IMR-90 (cell line): ENCODE measurements at regions not wholly inside any gene's neighbourhood (a gene's known extent, or its start where the extent isn't known, plus 50 kb on each side); places are given as distances from the start of the nearest gene placed in this dataset.

ENCODE experiments used
- ATAC-seq: fragments of 200-7000 bp; cut with Tn5 transposase; 2 replicates; pipeline ENCODE4 v1.9.1; 2020; ENCODE audit warnings: low read depth, mild to moderate bottlenecking, moderate library complexity
- BruUV-seq: library from RNA; stranded (reverse); fragments of 400-500 nt; replicated peaks from 2 replicates; lab custom pipeline; 2021; lab: Mats Ljungman, UMichigan
- CTCF ChIA-PET: fragments of 300-600 bp; formaldehyde crosslinking; extraction: SDS; loops from one replicate; lab custom pipeline; 2021; ENCODE audit warnings: antibody characterized with exemption; lab: Yijun Ruan, JAX
- POLR2A ChIA-PET: fragments of 300-600 bp; sonication (Branson Sonifier 250); formaldehyde crosslinking; loops from one replicate; lab custom pipeline; 2022; ENCODE audit warnings: antibody characterized with exemption; ENCODE audit not compliant: unreplicated experiment; lab: Charles Lee
- DNase-seq: peaks from one replicate; pipeline ENCODE4 v3.0.0; 2013
- H2AFZ ChIP-seq: replicated peaks from 2 replicates; pipeline ENCODE3; 2013; ENCODE audit warnings: low read length, mild to moderate bottlenecking; ENCODE audit not compliant: poor library complexity
- H2AK5ac ChIP-seq: 2 replicates; pipeline ENCODE4 v1.6.1; 2013; ENCODE audit warnings: low read depth, low read length, inconsistent platforms
- H2AK9ac ChIP-seq: replicated peaks from 2 replicates; pipeline ENCODE3; 2013; ENCODE audit warnings: mild to moderate bottlenecking, low read depth, low read length, moderate library complexity; ENCODE audit not compliant: poor library complexity
- H2BK120ac ChIP-seq: 2 replicates; pipeline ENCODE4 v1.6.1; 2013; ENCODE audit warnings: low read depth, low read length, inconsistent platforms
- H2BK15ac ChIP-seq: 3 replicates; pipeline ENCODE4 v1.6.1; 2013; ENCODE audit warnings: low read depth, low read length, inconsistent platforms
- H2BK20ac ChIP-seq: 2 replicates; pipeline ENCODE4 v1.6.1; 2013; ENCODE audit warnings: low read depth, mild to moderate bottlenecking, inconsistent platforms, low read length, moderate library complexity
- H2BK5ac ChIP-seq: 2 replicates; pipeline ENCODE4 v1.6.1; 2013; ENCODE audit warnings: mild to moderate bottlenecking, low read depth, low read length, inconsistent platforms; ENCODE audit not compliant: poor library complexity, severe bottlenecking
- H3K14ac ChIP-seq: replicated peaks from 2 replicates; pipeline ENCODE4 v1.6.1; 2013; ENCODE audit warnings: low read depth, low read length, inconsistent platforms
- H3K18ac ChIP-seq: 2 replicates; pipeline ENCODE4 v1.6.1; 2013; ENCODE audit warnings: low read depth, low read length, control low read depth
- H3K23ac ChIP-seq: 2 replicates; pipeline ENCODE4 v1.6.1; 2013; ENCODE audit warnings: low read depth, low read length, inconsistent platforms
- H3K27ac ChIP-seq: 2 replicates; pipeline ENCODE4 v1.5.1; 2013; ENCODE audit warnings: mild to moderate bottlenecking, control low read depth, low read length; ENCODE audit not compliant: insufficient read depth
- H3K27me3 ChIP-seq: 2 replicates; pipeline ENCODE4 v1.6.1; 2013; ENCODE audit warnings: low read length; ENCODE audit not compliant: control insufficient read depth, insufficient read depth
- H3K36me3 ChIP-seq: 2 replicates; pipeline ENCODE4 v1.6.1; 2013; ENCODE audit warnings: low read length, mixed read lengths; ENCODE audit not compliant: control insufficient read depth, insufficient read depth
- H3K4ac ChIP-seq: 2 replicates; pipeline ENCODE4 v1.6.1; 2013; ENCODE audit warnings: low read depth, low read length, inconsistent platforms
- H3K4me1 ChIP-seq: 2 replicates; pipeline ENCODE4 v1.6.1; 2013; ENCODE audit warnings: low read length, mixed read lengths; ENCODE audit not compliant: control insufficient read depth, insufficient read depth
- H3K4me2 ChIP-seq: 2 replicates; pipeline ENCODE4 v1.6.1; 2013; ENCODE audit warnings: low read depth, mild to moderate bottlenecking, control low read depth, low read length, moderate library complexity
- H3K4me3 ChIP-seq: 2 replicates; pipeline ENCODE4 v1.5.1; 2013; ENCODE audit warnings: low read depth, mild to moderate bottlenecking, control low read depth, low read length, moderate library complexity; ENCODE audit not compliant: insufficient read depth
- H3K56ac ChIP-seq: 2 replicates; pipeline ENCODE4 v1.6.1; 2013; ENCODE audit warnings: low read length, inconsistent platforms; ENCODE audit not compliant: insufficient read depth; ENCODE audit errors: extremely low read depth
- H3K79me1 ChIP-seq, 2 experiments: 2 replicates each; pipeline ENCODE4 v1.6.1; 2013; ENCODE audit warnings: low read length in 2 of 2, inconsistent platforms in 1 of 2, low read depth in 1 of 2
- H3K9ac ChIP-seq: 2 replicates; pipeline ENCODE4 v1.6.1; 2013; ENCODE audit warnings: low read depth, low read length, control low read depth
- H3K9me1 ChIP-seq: 2 replicates; pipeline ENCODE4 v1.6.1; 2013; ENCODE audit warnings: low read length, inconsistent platforms; ENCODE audit not compliant: insufficient read depth
- H3K9me3 ChIP-seq: 2 replicates; pipeline ENCODE4 v1.6.1; 2013; ENCODE audit warnings: low read length; ENCODE audit not compliant: control insufficient read depth, insufficient read depth
- H4K20me1 ChIP-seq: 2 replicates; pipeline ENCODE4 v1.6.1; 2013; ENCODE audit warnings: low read length, inconsistent platforms; ENCODE audit not compliant: insufficient read depth
- H4K5ac ChIP-seq: 2 replicates; pipeline ENCODE4 v1.6.1; 2013; ENCODE audit warnings: mild to moderate bottlenecking, low read depth, low read length, control low read depth
- H4K8ac ChIP-seq, 2 experiments: 2 replicates each; pipeline ENCODE4 v1.6.1; 2013; ENCODE audit warnings: low read depth in 2 of 2, low read length in 2 of 2, control low read depth in 1 of 2, inconsistent platforms in 1 of 2
- H4K91ac ChIP-seq: 2 replicates; pipeline ENCODE4 v1.6.1; 2013; ENCODE audit warnings: low read depth, low read length, inconsistent platforms; ENCODE audit not compliant: insufficient read depth
- BHLHE40 ChIP-seq: fragments of 150-350 bp; IDR thresholded peaks from 2 replicates; pipeline ENCODE4 v1.6.1; 2016; ENCODE audit warnings: mild to moderate bottlenecking, low read depth, low read length
- CEBPB ChIP-seq: IDR thresholded peaks from 2 replicates; pipeline ENCODE4 v1.6.1; 2012; ENCODE audit warnings: low read depth, low read length, improper control_type of control experiment
- CHD1 ChIP-seq: IDR thresholded peaks from 2 replicates; pipeline ENCODE4 v1.6.1; 2012; ENCODE audit warnings: low read depth, low read length, improper control_type of control experiment
- CTCF ChIP-seq: conservative IDR thresholded peaks from 2 replicates; pipeline ENCODE4 v1.5.1; 2012; ENCODE audit warnings: mild to moderate bottlenecking, low read depth, low read length, improper control_type of control experiment
- ELK1 ChIP-seq: fragments of 150-350 bp; IDR thresholded peaks from 2 replicates; pipeline ENCODE4 v1.6.1; 2016; ENCODE audit warnings: low read depth, mild to moderate bottlenecking, low read length, moderate library complexity, borderline replicate concordance
- FOS ChIP-seq: fragments of 150-350 bp; IDR thresholded peaks from 2 replicates; pipeline ENCODE4 v1.6.1; 2016; ENCODE audit warnings: low read depth, low read length
- MAFK ChIP-seq: IDR thresholded peaks from 2 replicates; pipeline ENCODE4 v1.6.1; 2012; ENCODE audit warnings: low read depth, low read length, improper control_type of control experiment
- MAZ ChIP-seq: IDR thresholded peaks from 2 replicates; pipeline ENCODE4 v1.6.1; 2012; ENCODE audit warnings: low read depth, mild to moderate bottlenecking, low read length, improper control_type of control experiment, moderate library complexity, borderline replicate concordance
- MXI1 ChIP-seq: IDR thresholded peaks from 2 replicates; pipeline ENCODE4 v1.6.1; 2012; ENCODE audit warnings: low read depth, mild to moderate bottlenecking, low read length, moderate library complexity, borderline replicate concordance
- NFE2L2 ChIP-seq: fragments of 150-350 bp; IDR thresholded peaks from 2 replicates; pipeline ENCODE4 v1.6.1; 2016; ENCODE audit warnings: low read depth, mild to moderate bottlenecking, low read length
- POLR2A ChIP-seq: IDR thresholded peaks from 2 replicates; pipeline ENCODE4 v1.6.1; 2012; ENCODE audit warnings: mild to moderate bottlenecking, low read depth, low read length
- RAD21 ChIP-seq: IDR thresholded peaks from 2 replicates; pipeline ENCODE4 v1.6.1; 2012; ENCODE audit warnings: low read length, improper control_type of control experiment
- RCOR1 ChIP-seq: IDR thresholded peaks from 2 replicates; pipeline ENCODE4 v1.6.1; 2012; ENCODE audit warnings: mild to moderate bottlenecking, low read length, improper control_type of control experiment; ENCODE audit not compliant: insufficient replicate concordance
- RFX5 ChIP-seq: IDR thresholded peaks from 2 replicates; pipeline ENCODE4 v1.8.0; 2012; ENCODE audit warnings: low read depth, mild to moderate bottlenecking, low read length, moderate library complexity
- SMC3 ChIP-seq: fragments of 150-350 bp; IDR thresholded peaks from 2 replicates; pipeline ENCODE4 v1.6.1; 2016; ENCODE audit warnings: low read depth, mild to moderate bottlenecking, antibody characterized with exemption, low read length, moderate library complexity
- USF2 ChIP-seq: fragments of 150-350 bp; IDR thresholded peaks from 2 replicates; pipeline ENCODE4 v1.6.1; 2017; ENCODE audit warnings: mild to moderate bottlenecking, antibody characterized with exemption, low read length, low read depth
- WGBS, 2 experiments: methylation state at CpG; one replicate each; pipeline versions ENCODE4 v1.1.5 to v1.1.7; 2013; ENCODE audit warnings: missing lambda C conversion rate in 2 of 2; ENCODE audit not compliant: insufficient read length in 1 of 2; ENCODE audit errors: extremely low coverage in 2 of 2; 5-methylcytosine and 5-hydroxymethylcytosine counted together
- dilution Hi-C: fragments of 300-500 bp; cut with HindIII; formaldehyde crosslinking; loops from one replicate; pipeline ENCODE4 v1.14.3; 2018; ENCODE audit warnings: low sequenced_read_pairs; ENCODE audit not compliant: unreplicated experiment
- in situ Hi-C: fragments of 300-500 bp; cut with MboI; formaldehyde crosslinking; loops from 3 replicates; pipeline ENCODE4 v1.14.3; 2019; ENCODE audit warnings: low sequenced_read_pairs, inconsistent platforms, mixed read lengths
- intact Hi-C: fragments of 100-400 bp; cut with micrococcal nuclease; formaldehyde crosslinking; loops from 2 replicates; pipeline ENCODE4 v1.10.0; 2022

GRCh38 chr4:79121875-79122358 lies 182.7 kb upstream of the PAQR3 start:
- Histone ChIP-seq H2AFZ (no peak overlapping the region), H3K9me3 (peaks cover 6% of the 10 kb centered on the region; the same call in 1 of the 2 replicates), H3K36me3 (no peaks in the 10 kb centered on the region), H4K5ac (no peak overlapping the region), H2BK5ac (no peak overlapping the region), H3K4me2 (no peak overlapping the region), H3K9ac (no peak overlapping the region), H3K79me1 (no peaks in the 10 kb centered on the region), H3K4ac (no peak overlapping the region), H3K14ac (no peak overlapping the region), H3K23ac (no peak overlapping the region), H4K8ac (no peak overlapping the region), H3K9me1 (no peaks in the 10 kb centered on the region), H2BK20ac (no peak overlapping the region), H2BK120ac (no peak overlapping the region), H3K56ac (no peak overlapping the region), H3K4me3 (no peak overlapping the region), H3K18ac (no peak overlapping the region), H2AK9ac (no peak overlapping the region), H3K27ac (no peak overlapping the region), H3K27me3 (no peaks in the 10 kb centered on the region), H2AK5ac (no peak overlapping the region), H2BK15ac (no peak overlapping the region), H3K4me1 (no peaks in the 10 kb centered on the region), H4K91ac (no peak overlapping the region), H4K20me1 (no peaks in the 10 kb centered on the region)
- ChIA-PET POLR2A (no interaction called here), CTCF (interaction anchor here (0.7 kb wide), 1 partner anchor 60 kb away, joined by 3 read pairs; no protein-coding TSS in a partner anchor)
- 80% methylated on average over 2 of the region's 27 CpGs; no CpG with 5 or more reads in 1 of the 2 experiments for WGBS, 2 experiments
- no TSS peak for BruUV-seq
- dilution Hi-C loops: no loop called here
- in situ Hi-C loops: no loop called here
- DNase-seq (no peak), ATAC-seq (no peak)
- intact Hi-C loops: no loop called here
- TF ChIP-seq USF2 (no peak), CHD1 (no peak), MAFK (no peak), FOS (no peak), MXI1 (no peak), CEBPB (no peak), RCOR1 (no peak), ELK1 (no peak), RAD21 (no peak), CTCF (no peak), NFE2L2 (no peak), SMC3 (no peak), POLR2A (no peak), MAZ (no peak), BHLHE40 (no peak), RFX5 (no peak)
